Neuron (in vitro differentiated cells): ENCODE measurements at regions not wholly inside any gene's neighbourhood (a gene's known extent, or its start where the extent isn't known, plus 50 kb on each side); places are given as distances from the start of the nearest gene placed in this dataset.
"Not testable (repeated sequence)": the region's sequence is repeated elsewhere in the genome, so short reads cannot be mapped to it uniquely, and the experiment has no call there.

Experiments used
- H2AFZ ChIP-seq: one replicate; pipeline ENCODE4 v1.6.1; 2013; ENCODE audit warnings: low read depth, mild to moderate bottlenecking, inconsistent platforms, low read length, moderate library complexity
- H3K27me3 ChIP-seq: one replicate; pipeline ENCODE4 v1.6.1; 2013; ENCODE audit warnings: low read length; ENCODE audit not compliant: insufficient read depth
- H3K36me3 ChIP-seq: one replicate; pipeline ENCODE4 v1.6.1; 2013; ENCODE audit warnings: low read length; ENCODE audit not compliant: insufficient read depth
- H3K4me1 ChIP-seq: one replicate; pipeline ENCODE4 v1.6.1; 2013; ENCODE audit warnings: low read length; ENCODE audit not compliant: insufficient read depth
- H3K4me3 ChIP-seq: 2 replicates; pipeline ENCODE4 v1.5.1; 2013; ENCODE audit warnings: mild to moderate bottlenecking, low read length, moderate library complexity
- H3K9me3 ChIP-seq: one replicate; pipeline ENCODE4 v1.6.1; 2013; ENCODE audit warnings: low read length

DNA sequence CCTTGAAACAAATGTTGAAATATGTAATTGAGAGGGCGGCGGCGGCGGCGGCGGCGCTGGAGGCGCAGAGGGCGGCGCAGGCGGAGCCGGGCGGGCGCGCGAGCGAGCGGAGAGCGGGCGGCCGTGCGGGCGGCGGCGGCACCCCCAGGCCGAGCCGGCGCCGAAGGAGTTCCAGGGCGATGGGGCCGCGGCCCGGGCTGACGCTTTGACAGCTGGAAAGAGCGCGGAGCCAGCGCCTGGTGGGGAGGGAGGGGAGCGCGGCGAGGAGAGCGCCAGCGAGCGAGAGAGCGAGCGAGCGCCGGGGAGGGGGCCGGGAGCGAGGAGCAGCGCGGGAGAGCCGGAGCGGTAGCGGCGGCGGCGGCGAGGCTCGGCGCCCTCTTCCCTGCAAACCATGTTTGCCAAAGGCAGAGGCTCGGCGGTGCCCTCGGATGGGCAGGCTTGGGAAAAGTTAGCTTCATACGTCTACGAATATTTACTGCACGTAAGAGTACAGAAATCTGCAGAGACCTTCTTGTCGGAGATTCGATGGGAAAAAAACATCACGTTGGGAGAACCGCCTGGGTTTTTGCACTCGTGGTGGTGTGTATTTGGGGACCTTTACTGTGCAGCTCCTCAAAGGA lies 116.8 kb upstream of the CDK13 start:
- H3K4me3 ChIP-seq = peak overlapping the region; percentile 44
- H3K36me3 ChIP-seq, H3K4me1 ChIP-seq, H3K9me3 ChIP-seq: not testable (repeated sequence)
- H2AFZ ChIP-seq = peak overlapping the region; percentile 57
- H3K27me3 ChIP-seq = peaks cover 42% of the 10 kb centered on the region

DNA sequence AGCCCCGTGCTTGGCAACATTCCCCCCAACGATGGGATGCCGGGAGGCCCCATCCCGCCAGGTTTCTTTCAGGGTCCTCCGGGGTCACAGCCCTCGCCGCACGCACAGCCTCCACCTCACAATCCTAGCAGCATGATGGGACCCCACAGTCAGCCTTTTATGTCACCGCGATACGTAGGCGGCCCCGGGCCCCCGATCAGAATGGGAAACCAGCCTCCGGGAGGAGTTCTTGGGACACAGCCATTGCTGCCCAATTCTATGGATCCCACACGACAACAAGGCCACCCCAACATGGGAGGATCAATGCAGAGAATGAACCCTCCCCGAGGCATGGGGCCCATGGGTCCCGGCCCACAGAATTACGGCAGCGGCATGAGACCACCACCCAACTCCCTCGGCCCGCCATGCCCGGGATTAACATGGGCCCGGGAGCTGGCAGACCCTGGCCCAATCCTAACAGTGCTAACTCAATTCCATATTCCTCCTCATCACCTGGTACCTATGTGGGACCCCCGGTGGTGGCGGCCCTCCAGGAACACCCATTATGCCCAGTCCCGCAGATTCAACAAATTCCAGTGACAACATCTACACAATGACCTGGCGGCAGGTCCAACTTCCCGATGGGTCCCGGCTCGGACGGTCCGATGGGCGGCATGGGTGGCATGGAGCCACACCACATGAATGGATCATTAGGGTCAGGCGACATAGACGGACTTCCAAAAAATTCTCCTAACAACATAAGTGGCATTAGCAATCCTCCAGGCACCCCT lies 116.0 kb upstream of the CDK13 start:
- Histone ChIP-seq H3K27me3 (peaks cover 44% of the 10 kb centered on the region), H2AFZ (peak overlapping the region; percentile 57), H3K4me3 (peak overlapping the region; percentile 44)
- H3K36me3 ChIP-seq, H3K4me1 ChIP-seq, H3K9me3 ChIP-seq: not testable (repeated sequence)

DNA sequence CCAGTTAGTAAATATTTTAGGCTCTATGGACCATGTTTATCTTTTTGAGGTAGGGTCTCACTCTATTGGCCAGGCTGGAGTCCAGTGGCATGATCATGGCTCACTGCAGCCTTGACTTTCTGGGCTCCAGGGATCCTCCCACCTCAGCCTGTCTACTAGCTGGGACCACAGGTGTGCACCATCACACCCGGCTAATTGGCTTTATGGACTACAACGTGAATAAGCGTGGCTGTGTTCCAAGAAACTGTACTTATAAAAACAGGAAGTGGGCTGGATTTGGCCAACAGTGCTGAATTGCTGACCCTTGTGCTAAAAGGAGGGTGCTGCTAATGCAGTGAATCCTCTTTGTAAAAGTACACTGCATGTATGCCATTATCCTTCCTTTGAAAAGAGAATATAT lies 111.7 kb upstream of the CDK13 start:
- Histone ChIP-seq H3K4me1 (no peaks in the 10 kb centered on the region), H3K9me3 (no peaks in the 10 kb centered on the region), H2AFZ (no peak overlapping the region), H3K36me3 (no peaks in the 10 kb centered on the region), H3K4me3 (no peak overlapping the region), H3K27me3 (peaks cover 34% of the 10 kb centered on the region)

DNA sequence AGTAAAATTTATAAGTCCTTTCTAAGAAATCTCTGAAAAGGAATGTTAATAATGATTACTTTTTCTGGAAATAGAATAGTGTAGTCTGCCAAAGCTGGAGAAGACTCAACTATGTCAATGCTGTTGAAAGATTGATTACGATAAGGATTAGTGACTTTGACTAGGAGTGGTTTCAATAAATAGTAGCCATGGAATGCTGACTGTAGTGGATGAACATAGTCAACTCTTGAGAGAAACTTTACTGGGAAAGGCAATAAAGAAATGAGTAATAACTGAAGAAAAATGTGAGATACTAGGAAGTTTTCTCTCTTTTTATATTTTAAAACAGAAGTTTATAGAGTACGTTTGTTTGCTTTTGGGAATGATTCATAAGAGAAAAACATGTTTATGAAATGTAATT lies 105.0 kb upstream of the CDK13 start:
- Histone ChIP-seq H3K36me3 (no peaks in the 10 kb centered on the region), H3K4me1 (no peaks in the 10 kb centered on the region)

DNA sequence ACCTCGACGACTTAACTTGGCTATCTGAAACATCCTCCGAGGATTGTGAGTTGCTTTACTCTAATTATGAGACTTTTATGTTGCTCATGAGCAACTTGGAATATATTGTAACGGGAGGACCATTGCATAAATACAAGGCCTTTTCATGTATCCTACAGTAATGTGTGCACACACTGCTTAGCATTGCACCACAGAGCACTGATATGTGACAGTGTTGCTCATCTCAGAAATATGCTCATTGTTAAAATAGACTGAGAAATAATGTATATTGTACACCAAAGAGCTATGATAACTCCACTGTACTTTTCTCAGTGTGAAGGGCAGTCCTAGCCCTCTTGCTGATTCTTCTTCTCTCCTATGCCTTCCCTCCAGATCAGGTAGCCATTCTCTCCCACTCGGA lies 102.8 kb upstream of the CDK13 start:
- Histone ChIP-seq H3K4me1 (no peaks in the 10 kb centered on the region), H3K9me3 (no peaks in the 10 kb centered on the region), H3K36me3 (no peaks in the 10 kb centered on the region), H3K27me3 (peaks cover 2% of the 10 kb centered on the region), H3K4me3 (no peak overlapping the region), H2AFZ (no peak overlapping the region)

More for the DNA sequence above, 105.0 kb upstream of the CDK13 start:
- peaks cover 2% of the 10 kb centered on the region for H3K27me3 ChIP-seq
- no peak overlapping the region for H3K4me3 ChIP-seq
- H3K9me3 ChIP-seq = no peaks in the 10 kb centered on the region
- H2AFZ ChIP-seq = no peak overlapping the region

DNA sequence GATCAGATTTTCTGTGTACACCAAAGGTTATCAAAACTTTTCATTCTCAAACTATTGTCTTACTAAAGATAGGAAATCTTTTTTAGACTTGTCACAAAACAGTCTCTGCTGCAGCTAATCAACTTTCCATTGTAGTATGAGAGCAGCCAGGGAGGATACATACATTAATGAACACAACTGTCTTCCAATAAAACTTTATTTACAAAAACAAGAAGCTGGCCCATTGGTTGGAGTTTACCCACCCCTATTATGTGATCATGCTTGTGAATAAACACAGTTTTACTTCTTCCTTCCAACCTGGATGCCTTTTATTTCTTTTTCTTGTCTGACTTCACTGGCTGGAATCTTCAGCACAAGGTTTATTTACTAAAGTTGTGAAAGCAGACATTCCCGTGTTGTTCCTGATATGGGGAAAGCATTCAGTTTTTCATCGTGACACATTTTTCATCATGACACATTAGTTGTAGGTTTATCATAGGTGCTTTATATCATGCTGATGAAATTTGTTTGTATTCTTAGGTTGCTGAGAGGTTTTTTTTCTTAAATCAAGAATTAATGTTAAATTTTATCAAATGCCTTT lies 98.5 kb upstream of the CDK13 start:
- no peaks in the 10 kb centered on the region for H3K27me3 ChIP-seq
- no peaks in the 10 kb centered on the region for H3K36me3 ChIP-seq
- H2AFZ ChIP-seq = no peak overlapping the region
- no peaks in the 10 kb centered on the region for H3K4me1 ChIP-seq
- no peaks in the 10 kb centered on the region for H3K9me3 ChIP-seq
- no peak overlapping the region for H3K4me3 ChIP-seq

DNA sequence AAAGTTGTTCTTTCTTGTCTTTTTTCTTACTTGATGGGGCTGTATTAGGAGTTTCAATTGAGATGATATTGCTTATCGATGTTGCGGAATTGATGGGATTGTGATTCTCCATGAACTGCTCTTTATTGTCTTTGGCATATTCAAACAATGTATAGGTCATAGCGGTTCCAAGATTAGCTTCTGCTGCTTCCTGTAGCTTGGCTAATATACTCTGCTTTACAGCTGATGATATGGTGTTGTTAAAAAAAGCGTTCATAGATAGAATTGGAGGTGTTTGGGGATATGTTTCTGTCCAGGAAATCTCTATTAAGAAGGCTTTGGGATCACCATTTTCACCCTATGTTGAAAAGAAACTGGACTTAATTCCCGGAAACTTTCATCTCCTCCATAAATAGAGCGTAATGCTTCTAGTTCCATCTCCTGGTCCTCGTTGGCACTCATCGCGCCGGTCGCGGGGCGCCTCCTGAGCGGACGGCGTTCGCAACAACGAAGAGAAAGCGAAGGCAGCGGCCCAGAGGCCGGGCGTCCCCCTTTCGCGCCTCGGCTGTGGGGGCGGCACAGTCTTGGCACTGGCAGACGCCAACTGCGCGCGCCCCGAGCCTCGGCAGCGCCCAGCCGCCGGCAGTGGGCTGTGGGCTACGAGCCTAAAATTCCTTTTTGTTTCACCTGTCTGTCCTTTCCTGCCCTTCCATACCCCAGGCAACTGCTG lies 95.3 kb upstream of the CDK13 start:
- H3K4me1 ChIP-seq, H3K4me3 ChIP-seq, H3K9me3 ChIP-seq, H3K27me3 ChIP-seq, H3K36me3 ChIP-seq, H2AFZ ChIP-seq: not testable (repeated sequence)

DNA sequence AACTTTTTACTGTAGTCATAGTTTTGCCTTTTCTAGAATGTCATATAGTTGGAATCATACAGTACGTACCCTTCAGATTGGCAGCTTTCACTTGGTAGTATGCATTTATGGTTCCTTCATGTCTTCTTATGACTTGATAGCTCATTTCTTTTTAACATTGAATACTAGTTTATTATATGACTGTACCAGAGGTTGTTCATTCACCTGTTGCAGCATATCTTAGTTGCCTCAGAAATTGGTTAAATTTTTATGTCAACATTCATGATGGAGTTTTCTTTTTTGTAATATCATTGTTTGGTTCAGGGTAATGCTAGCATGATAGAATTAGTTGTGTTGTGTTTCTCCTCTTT lies 94.8 kb upstream of the CDK13 start:
- H3K27me3 ChIP-seq = no peaks in the 10 kb centered on the region
- H3K4me1 ChIP-seq = no peaks in the 10 kb centered on the region
- H2AFZ ChIP-seq = no peak overlapping the region
- no peaks in the 10 kb centered on the region for H3K36me3 ChIP-seq
- no peak overlapping the region for H3K4me3 ChIP-seq
- H3K9me3 ChIP-seq = no peaks in the 10 kb centered on the region

DNA sequence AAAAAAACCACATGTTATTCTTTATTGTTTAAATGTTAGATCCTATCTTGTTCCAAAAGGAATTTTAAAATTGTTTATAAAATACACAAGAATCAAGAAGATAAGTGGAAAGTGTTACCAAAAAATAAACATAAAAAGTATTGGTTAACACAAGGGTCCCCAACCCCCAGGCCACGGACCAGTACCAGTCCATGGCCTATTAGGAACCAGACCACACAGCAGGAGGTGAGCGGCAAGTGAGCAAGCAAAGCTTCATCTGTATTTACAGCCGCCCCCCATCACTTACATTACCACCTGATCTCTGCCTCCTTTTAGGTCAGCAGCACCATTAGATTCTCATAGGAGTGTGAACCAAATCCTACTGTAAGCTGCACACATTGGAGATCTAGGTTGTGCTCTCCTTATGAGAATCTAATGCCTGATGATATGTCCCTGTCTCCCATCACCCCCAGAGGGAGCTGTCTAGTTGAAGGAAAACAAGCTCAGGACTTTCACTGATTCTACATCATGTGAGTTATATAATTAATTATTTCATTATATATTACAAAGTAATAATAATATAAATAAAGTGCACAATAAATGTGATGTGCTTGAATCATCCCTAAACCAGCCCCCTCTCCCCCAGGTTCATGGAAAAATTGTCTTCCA lies 86.3 kb upstream of the CDK13 start:
- not testable (repeated sequence) for H3K4me3 ChIP-seq, H3K36me3 ChIP-seq, H3K9me3 ChIP-seq, H2AFZ ChIP-seq, H3K27me3 ChIP-seq, H3K4me1 ChIP-seq

DNA sequence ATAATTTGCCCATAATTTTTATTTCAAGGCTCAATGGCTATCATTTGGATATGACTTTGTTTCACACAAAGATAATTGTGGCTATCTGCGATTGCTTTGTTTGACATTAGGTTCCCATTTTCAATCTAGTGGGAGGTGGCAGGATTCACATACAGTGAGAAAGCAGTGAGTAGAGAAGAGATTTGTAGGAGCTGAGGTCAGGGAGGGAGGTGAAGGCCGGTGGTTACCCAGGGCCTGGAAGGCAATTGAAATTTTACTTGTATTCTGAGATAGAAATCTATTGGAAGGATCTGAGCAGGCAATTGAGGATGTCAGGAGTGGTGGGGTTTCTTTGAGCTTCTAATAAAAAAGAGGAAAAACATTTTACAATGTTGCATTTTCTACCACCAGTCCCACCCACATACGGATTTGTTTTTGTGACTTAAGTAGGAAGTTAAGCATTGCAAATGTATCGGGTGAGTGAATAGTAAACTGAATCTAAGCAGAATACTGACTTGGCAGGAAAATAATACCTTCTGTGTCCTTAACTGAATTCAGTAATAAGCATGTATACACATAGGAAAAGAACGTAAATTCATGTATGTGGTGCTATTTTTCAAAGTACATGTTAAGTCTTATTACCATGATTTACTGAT lies 80.1 kb upstream of the CDK13 start:
- not testable (repeated sequence) for H3K36me3 ChIP-seq, H3K27me3 ChIP-seq, H3K9me3 ChIP-seq, H3K4me1 ChIP-seq, H3K4me3 ChIP-seq, H2AFZ ChIP-seq

DNA sequence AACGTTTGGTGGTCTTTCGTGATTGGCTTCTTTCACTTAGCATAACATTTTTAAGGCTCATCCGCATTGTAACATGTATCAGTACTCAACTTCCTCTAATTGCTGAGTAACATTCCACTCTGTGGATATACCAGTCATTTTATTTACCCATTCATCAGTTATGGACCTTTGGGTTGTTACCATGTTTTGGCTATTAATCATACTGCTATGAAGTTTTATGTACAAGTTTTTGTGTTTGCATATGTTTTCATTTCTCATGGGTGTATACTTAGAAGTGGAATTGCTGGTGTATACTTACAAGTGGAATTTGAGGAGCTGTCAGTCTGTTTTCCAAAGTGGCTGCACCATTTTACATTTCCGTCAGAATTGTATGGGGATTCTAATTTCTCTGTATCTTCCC lies 78.4 kb upstream of the CDK13 start:
- not testable (repeated sequence) for H3K4me3 ChIP-seq, H3K27me3 ChIP-seq, H2AFZ ChIP-seq, H3K9me3 ChIP-seq, H3K36me3 ChIP-seq, H3K4me1 ChIP-seq

DNA sequence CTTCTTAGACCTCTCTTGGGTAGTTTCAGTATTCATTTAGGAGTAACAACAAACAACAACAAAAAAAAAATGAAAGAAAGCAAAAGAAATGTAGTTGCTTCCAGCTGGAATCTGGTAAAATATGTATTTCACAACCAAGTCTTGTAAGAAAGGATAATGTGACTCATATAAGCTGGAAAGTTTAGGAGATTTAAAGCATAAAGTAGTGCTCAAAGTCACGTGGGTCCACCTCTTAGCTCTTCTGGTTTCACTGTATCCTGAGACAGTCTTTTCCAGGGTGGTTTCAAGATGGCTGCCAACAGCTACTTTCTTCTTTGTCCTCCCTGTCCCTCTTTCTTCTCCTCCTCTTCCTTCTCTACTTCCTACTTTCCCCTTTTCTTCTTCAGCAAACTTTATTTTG lies 69.5 kb upstream of the CDK13 start:
- H3K4me3 ChIP-seq = no peak overlapping the region

More for the DNA sequence above, 69.5 kb upstream of the CDK13 start:
- no peaks in the 10 kb centered on the region for H3K36me3 ChIP-seq
- H3K9me3 ChIP-seq = no peaks in the 10 kb centered on the region
- no peaks in the 10 kb centered on the region for H3K4me1 ChIP-seq
- H2AFZ ChIP-seq = peak overlapping the region; percentile 77
- no peaks in the 10 kb centered on the region for H3K27me3 ChIP-seq
